GM19438 (cell line): ENCODE measurements at regions not wholly inside any gene's neighbourhood (a gene's known extent, or its start where the extent isn't known, plus 50 kb on each side); places are given as distances from the start of the nearest gene placed in this dataset.
"Not testable (repeated sequence)": the region's sequence is repeated elsewhere in the genome, so short reads cannot be mapped to it uniquely, and the experiment has no call there.

Experiments used
- ATAC-seq: cut with Tn5 transposase; IDR thresholded peaks from one replicate; pipeline ENCODE4 v1.9.1; 2021; ENCODE audit warnings: low read depth; ENCODE audit not compliant: unreplicated experiment

GRCh38 chr15:95608371-95608770, 722.1 kb upstream of the NR2F2 start:
- no peak for ATAC-seq

- ATAC-seq: no peak
Observed at GRCh38 chr15:95609096-95609495, 721.4 kb upstream of the NR2F2 start.

GRCh38 chr15:95610945-95611344, 719.6 kb upstream of the NR2F2 start:
- no peak for ATAC-seq

GRCh38 chr15:95615436-95615835, 715.1 kb upstream of the NR2F2 start:
- no peak for ATAC-seq

GRCh38 chr15:95616306-95616705, 714.2 kb upstream of the NR2F2 start:
- no peak for ATAC-seq

GRCh38 chr15:95620934-95621579, 709.4 kb upstream of the NR2F2 start:
- no peak for ATAC-seq

- no peak for ATAC-seq
Observed at GRCh38 chr15:95622843-95623242, 707.7 kb upstream of the NR2F2 start.

GRCh38 chr15:95624100-95624499, 706.4 kb upstream of the NR2F2 start:
- no peak for ATAC-seq

GRCh38 chr15:95624616-95625361, 705.7 kb upstream of the NR2F2 start:
- ATAC-seq: no peak

- ATAC-seq: no peak
Observed at GRCh38 chr15:95626501-95627361, 703.8 kb upstream of the NR2F2 start.

GRCh38 chr15:95629503-95630168, 700.9 kb upstream of the NR2F2 start:
- ATAC-seq: no peak

GRCh38 chr15:95630683-95631082, 699.8 kb upstream of the NR2F2 start:
- no peak for ATAC-seq

GRCh38 chr15:95635666-95636065, 694.8 kb upstream of the NR2F2 start:
- ATAC-seq: no peak

GRCh38 chr15:95636107-95636506, 694.4 kb upstream of the NR2F2 start:
- ATAC-seq: no peak

- not testable (repeated sequence) for ATAC-seq
Observed at GRCh38 chr15:95637234-95637633, 693.3 kb upstream of the NR2F2 start.

- no peak for ATAC-seq
Observed at GRCh38 chr15:95639208-95639607, 691.3 kb upstream of the NR2F2 start.

- ATAC-seq: no peak
Observed at GRCh38 chr15:95644100-95644875, 686.2 kb upstream of the NR2F2 start.

- ATAC-seq: no peak
Observed at GRCh38 chr15:95645791-95646338, 684.6 kb upstream of the NR2F2 start.

GRCh38 chr15:95646484-95647273, 683.8 kb upstream of the NR2F2 start:
- no peak for ATAC-seq
